ENCODE measurements at regions not wholly inside any gene's neighbourhood (a gene's known extent, or its start where the extent isn't known, plus 50 kb on each side); places are given as distances from the start of the nearest gene placed in this dataset.

DNA sequence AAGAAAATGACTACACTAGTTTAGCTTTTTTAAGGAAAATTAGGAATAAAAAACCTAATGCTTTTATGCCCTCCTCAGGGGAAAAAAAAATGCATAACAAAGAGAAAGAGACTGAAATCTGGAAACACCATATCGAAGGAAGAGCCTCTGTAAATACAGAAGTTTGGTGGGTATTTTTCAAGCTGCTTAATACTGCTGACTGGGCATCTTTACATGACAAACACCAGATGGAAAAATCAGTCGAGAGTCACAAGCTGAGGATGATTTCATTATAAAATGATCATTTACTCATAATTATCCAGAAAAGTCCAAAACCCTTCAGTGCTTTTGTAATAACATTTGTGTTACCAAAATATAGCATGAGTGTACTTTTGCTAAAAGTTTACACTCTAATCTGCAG, 1600.7 kb upstream of the ACVR2A start:
- no peak for DNase-seq

DNA sequence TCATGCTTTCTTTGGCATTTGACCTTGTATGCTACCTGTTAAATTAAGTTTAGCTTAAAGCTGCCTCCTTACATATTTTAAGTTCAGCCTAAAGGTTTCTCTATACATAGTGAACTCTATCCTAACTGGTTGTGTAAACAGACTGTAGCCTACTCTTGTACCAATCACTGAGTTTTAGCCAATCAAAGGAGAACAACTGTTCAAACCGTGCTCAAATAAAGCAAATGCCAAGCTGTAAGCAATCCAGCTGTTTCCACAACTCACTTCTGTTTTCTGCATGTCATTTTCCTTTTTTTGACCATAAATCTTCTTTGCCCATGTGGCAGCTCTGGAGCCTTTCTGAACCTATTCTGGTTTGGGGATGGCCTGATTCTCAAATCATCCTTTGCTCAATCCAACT, 1603.8 kb upstream of the ACVR2A start:
- no peak for DNase-seq

DNA sequence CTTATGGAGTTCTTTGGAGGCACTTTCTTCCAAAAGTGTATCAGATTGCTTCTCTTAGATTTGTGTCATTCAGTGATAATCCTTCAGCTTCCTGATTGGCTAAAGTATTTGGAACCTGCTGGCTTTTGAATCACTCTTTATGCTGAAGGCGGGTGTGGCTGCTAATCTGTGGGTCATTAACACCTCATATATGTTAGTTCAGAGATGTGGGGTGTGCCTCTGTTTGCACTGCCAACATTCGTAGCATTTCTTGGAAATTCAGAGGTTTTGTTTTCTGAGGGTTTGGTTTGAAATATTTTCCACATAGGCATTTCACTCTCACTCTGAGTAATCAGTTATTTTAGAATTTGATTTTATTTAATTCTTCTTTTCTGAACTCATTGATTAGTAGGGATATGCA, 1604.4 kb upstream of the ACVR2A start:
- no peak for DNase-seq

DNA sequence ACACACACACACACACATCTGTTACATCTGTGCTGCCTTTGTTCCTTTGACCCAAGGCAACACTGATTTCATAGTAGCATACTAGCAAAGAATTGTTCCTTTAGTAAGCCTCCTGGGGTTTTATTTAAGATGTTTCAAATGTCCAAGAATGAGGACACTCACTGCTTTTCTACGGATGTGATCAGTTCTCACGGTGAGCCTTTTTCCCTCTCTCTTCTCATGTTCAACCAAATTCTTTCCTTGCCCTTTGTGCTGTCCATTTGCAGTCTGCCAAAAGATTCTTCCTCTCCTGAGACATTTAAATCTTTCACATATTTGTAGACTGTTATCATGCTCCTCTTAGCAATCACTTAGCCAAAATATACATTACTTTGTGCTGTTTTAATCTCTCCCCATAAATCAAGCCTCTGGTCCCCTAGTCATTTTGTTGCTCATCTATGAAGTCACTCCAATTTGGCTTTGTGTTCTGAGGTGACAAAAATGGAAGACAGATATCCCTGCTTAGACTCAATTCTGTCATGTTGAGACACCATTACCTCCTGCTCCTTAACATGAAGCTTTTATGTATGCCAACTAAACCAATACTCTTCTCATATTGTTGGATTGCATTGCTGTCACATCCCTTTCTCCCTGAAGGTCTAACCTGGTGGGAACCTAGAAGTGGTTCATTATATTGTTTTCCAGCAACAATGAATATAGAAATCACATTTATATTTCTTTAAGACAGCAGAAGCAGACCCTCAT, 1605.3 kb upstream of the ACVR2A start:
- DNase-seq: peak; percentile 20

DNA sequence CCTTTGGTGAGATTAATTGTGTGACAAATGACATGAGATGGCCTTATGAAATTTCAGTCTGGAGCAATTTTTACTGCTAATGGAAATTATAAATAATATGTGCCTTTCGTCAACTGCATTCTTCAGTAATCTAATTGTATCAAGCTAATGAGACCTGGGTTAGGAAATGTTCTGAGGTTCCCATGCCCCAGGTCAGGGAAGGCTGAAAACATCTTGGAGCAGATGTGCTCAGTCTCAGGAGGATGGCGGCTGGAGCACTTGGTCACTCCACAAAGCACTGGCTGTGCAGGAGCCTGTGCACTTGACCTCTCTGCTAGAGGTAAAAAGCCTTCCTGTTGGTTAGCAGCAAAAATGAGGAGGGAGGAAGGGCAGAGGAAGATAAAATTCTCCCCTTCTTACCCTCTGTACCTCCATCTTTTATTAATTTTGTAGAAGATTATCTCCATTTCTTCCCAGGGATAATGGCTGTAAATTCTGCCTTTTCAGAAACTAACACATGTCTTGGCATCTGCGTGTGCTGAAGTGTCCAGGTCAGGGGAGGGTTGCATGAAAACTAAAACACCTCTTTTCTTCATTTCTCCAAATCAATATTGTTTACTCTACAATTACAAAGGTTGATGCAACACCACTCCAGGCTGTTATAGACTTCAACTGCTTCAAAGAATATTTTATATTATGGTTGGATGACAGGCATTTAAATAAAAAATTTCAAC, 1606.4 kb upstream of the ACVR2A start:
- no peak for DNase-seq

DNA sequence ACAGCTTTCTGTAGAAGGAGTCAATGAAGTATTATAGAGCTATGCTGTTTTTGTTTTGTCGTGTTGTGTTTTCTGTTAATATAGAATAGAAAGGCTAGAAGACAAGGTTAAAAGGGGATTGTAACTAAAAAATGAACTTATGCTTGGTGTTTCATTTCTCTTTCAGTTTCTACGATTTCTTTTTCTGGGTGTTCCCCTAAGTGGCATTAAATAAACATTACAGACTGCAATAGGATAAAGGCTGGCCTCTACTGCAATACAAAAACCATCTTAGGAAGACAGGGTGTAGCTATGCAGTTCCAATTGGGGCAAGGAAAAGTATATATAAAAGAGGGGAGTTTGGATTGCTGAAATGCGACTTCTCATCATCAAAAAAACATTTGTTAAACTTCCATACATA, 1609.7 kb upstream of the ACVR2A start:
- no peak for DNase-seq

DNA sequence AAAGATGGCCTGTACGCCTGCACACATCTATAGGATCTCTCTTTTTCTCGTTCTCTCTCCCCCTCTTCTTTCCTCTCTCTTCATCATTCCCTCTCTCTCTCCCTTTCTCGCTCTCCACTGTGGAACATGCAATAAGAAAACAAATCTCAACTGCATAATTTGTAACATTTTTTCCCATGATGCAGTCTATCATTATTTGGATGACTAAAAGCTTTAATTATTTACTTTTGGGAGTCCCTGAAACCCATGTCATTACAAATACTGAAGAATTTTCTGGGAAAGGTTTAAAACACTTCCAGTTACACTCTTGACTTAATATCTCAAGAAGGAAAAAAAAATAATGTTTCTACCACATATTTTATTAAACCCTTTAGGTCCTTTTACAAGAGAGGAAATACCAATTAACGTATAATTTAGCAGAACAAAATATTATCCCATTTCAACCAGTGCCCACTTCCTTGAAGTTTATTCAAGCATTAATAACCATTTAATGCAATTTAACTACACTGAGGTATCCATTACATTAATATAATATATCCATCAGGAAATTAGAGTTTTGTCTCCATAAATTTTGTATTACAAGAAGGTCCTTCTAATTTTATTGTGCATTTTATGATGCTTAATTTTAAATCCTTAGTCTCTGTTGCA, 1615.2 kb upstream of the ACVR2A start:
- DNase-seq: no peak

DNA sequence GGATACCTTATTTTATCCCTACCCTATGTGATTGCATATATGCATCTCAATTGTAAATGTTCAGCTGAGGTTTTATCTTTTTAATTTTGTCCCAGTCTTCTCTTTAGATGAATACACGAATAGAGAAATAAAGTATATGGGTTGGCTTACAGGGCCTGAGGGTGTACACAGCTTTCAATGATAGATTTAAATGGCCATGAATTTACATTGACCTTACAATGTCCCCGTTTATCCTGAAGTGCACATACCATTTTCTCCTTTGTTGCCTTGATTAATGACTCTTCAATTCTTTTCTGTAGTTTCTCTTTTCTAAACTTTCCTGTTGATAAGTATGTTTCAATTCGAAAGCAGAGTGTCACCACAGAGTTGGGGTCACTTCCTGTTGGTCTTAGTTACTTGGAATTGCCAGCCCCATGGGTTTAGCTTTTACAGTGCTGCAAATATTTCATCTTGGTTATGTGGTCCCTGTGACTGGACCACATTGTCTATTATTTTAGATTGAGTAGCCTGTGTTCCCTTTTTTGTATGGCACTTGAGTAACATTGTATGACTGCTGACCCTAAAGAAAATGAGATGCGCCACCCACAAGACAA, 1616.3 kb upstream of the ACVR2A start:
- DNase-seq: no peak

DNA sequence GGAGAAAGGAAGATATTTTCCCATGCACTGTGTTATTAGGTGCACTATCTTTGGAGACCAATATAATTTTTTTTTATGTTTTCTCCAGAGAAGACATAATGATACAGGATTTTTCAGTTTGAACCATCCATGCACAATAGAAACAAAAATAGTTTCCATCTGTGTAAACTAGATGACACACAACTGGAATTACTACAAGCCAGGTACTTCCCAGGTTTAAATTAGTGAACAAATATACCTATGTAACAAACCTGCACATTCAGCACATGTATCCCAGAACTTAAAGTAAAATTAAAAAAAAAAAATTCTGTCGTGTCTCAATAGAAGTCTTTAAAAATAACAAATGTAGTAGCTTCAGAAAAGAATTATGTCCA, 1616.8 kb upstream of the ACVR2A start:
- DNase-seq: no peak

DNA sequence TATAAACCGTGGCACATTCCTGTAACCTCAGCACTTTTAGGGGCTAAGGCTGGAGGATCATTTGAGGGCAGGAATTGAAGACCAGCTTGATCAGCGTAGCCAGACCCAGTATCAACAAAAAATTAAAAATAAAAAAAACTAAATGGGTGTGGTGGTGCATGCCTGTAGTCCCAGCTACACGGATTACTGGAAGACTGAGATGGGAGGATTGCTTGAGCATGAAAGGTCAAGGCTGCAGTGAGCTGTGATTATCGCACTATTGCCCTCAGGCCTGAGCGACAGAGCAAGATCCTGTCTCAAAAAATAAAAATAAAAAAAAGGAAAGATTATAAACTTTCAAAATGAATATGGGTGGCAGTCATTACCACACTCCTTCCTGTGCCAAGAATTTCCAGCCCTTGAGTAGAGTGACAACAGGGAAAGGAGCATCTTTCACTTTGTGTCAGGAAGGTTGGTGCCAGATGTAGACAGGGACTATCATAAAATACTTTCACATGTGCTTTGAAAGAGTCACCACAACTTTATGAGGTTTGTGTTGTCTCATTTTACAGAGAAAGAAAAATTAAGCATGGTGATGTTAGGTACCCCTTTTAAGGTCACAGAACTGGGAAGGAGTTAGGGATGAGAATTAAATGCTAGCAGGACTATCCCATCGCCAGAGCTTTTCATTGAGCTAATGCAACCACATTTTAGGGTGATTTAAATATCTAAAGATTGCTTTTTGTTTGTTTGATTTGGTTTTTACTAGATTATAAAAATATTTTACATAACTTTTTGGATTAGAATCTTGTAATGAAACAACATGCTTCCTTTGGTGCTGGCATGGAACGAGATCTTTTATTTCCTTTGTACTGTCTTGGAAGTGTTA, 1617.4 kb upstream of the ACVR2A start:
- no peak for DNase-seq

DNA sequence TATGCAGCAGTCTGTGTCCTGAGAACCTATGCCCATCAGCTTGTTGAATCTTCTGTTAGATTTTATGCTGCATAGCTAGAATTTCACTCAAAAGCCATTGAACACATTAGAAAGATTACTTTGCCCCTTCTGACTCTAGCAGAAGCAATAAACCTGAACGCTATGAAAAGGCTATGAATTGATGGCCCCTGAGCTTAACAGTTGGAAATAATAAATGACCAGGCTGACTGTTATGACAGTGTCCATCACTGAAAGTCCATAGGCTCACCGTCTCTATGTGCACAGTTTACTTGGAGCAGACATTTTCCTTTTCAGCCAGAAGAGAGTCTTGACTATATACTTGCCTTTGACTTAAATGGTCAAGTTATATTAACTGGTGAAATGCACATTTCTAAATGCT, 1618.8 kb upstream of the ACVR2A start:
- no peak for DNase-seq

DNA sequence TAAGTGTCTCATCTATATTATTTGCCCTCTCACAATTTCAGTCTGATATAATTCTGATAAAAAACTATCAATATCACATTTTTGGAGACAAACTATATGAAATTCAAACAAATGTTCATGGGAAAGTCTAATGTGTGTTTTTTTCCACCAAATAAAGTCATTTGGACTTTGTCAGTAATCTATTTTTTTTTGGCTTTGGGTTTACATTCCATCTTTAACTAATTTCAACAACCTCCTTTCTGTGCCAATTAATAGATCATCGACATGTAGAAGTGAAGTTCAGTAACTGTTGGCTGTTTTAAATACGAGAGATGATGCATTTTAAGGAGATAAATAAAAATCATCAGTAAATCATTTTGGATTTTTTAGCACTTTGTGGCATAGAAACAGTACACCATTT, 1623.0 kb upstream of the ACVR2A start:
- no peak for DNase-seq

DNA sequence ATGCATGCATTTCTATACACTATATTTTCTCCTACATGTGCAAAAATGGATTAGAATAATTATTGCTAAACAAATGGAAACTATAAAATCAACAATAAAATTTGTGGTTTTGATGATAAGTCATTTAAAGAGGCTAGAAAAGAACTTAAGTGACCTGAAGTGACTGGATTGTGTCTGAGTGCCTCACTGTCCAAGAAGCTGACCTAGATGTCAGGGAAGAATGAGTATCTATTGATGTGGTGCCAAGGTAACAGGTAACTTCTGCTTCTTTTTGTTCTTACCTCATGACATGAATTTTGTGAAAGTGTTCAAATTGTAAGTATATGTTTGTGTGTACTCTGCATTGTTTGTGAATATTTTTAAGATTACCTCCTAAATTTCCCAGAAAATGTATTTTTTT, 1623.9 kb upstream of the ACVR2A start:
- DNase-seq: no peak

DNA sequence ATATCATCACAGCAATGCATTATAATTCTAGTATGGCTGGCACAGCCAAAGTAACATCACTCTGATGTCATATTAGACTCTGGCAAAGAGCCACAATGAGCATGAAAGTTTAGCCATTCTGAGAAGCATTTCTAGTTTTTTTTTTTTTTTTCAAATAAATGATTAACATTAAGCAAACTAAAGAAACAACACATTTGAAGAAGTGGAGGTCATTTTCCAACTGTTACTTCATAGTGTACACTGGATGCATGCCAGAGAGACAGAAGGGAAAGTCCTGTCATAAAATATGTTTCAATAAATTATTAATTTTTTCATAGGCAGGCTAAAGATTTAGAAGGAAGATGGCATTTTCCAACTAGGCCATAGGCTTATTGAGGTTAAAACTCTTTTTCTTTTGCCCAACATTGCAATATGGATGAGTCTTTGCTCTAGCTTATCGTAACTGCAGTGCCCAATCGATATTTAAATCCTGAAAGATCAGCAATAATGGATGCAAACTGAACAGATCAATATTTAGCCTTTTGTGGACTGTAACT, 1630.4 kb upstream of the ACVR2A start:
- no peak for DNase-seq

DNA sequence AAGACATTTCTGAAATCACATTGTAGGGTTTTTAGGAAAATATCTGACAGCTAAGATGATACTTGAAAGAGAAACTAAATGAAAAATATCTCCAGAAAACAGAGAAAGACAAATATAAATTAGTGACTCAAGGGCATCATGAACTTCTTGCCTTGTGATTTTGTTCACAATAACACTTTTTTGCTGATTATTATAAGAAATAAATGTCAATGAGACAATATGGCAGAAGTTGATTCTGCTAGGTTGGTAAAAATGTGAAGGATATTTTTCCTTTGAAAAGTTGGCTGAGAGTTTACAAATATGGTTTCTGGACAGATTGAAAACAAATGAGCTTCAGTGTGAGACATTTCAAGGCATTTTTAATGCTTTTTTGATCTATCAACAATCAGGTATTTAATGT, 1631.2 kb upstream of the ACVR2A start:
- no peak for DNase-seq

DNA sequence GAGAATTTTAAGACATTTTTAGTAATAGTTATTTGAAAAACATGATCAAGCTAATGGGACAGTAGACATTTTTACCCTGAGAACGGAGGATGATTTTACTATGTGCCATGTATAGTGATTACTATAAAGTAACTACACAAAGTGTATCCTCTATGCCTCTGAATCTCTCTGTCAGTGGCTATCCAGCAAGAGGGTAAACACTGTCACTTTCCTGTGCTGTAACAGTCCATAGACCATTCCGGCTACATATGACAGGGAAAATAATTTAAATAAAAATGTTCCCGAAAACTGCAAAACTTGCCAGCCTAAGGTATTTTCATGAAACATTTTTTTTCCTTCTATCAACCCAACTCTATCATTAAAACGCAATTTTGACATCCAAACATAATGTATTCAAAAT, 1632.2 kb upstream of the ACVR2A start:
- no peak for DNase-seq

DNA sequence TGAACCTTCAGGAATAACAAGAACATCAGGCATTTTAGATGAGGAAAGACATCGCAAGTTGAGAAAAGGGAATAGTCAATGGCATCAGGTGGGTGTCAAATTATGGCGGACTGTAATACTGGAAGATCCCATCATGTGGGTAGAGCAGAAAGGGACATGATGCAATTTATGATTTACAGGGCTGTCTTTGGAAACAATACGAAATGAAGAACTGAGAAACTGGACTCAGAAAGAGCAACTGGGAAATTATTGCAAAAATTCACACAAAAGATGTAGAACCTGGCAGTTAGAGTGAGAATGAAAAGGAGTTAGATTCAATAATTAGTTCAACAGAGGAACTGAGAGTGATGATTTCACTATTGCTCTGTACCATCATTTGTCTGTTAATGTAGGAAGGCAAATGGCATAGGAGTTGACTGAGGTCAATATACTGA, 1635.0 kb upstream of the ACVR2A start:
- no peak for DNase-seq

DNA sequence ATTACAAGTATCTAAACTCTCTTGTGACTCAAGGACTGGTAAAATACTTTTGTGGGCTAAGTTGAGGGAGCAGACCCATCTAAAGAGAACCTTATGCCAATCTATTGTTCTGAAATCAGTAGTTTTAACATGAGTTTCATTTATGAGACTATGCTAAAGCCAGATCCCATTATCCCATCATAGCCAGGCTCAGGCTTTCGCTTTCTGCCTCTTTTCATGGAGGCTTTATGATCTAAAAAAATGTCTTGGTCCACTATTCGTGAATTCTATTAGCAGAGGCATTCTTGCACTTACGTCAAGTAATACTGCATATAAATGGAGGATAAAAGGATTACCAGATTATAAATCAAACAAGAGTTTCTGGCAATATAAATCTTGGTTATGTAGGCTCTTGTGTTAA, 1636.9 kb upstream of the ACVR2A start:
- DNase-seq: no peak

DNA sequence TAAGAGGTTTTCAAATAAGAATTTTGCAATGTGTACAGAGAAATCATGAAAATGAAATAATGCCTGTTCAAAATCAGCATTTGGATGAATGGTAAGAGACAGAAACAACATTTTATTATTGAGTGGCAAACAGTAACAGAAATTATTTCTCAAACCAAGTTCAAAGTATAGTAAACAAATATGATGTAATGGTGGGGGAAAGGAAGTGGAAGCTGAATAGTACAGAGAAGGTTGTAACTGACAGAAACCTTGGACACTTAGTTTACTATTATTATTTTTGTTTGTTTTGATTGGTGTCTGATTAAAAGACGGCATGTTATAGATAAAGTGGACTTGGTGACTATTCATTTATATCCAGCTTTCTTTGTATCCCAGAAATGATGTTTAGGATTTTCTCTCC, 1637.4 kb upstream of the ACVR2A start:
- no peak for DNase-seq

DNA sequence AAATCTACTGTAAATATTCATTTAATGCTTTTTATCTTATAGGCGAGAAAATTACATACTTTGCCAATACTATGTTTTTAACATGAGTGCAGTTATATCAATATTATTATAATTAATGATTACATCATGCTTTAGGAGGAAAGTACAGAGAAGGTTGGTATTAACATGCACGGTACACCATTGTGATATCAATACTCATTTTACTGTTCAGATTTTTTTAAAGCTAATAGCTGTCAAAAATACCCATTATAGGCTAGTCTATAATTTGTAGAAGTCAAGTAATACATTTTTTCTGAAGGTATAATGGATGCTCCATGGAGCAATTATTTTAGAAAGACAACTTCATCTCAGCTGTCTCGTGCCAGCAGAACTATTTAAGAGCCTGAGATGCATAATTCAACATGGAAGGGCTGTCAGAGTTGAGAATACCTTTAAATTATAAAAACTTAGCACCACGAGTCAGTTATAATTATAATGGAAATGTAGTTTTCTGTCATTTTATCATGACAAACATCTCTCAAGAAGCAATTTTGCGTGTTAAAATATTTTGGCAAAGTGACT, 1641.7 kb upstream of the ACVR2A start:
- DNase-seq: no peak

DNA sequence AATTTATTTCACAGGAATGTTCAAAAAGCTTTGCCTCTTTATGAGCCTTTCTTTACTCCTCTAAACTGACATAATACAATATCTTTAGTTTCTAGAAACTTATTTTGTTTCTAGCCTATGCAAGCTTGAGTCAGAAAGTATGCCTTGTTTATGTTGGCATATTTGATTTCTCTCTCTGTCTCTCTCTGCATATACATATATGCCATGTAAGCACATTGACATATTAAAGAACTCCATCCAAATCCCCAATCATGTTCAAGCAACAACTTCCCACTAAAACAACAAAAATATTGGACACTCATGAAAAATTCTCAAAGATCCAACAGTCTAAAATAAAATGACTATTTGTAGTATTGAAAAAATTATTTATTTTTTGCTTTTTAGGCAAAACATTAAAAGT, 1651.2 kb upstream of the ACVR2A start:
- no peak for DNase-seq

DNA sequence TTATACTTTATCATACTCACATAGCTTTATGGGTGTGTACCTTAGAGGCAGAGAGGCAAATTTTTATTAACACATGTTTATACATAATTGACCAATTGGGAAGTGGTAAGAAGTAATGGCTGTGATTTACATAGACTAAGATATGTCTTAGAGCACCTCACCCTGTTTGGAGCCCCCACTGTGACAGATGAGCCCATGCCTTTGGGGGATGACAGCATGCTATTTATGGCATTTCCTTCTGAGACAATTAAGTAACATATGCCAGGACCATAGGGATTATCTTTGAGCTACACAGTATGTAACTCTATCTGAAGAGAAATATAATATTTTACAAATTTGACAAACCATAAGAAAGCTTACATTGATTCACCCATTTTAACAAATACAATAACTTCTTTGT, 1655.3 kb upstream of the ACVR2A start:
- DNase-seq: peak; percentile 5
